ENCODE measurements at regions not wholly inside any gene's neighbourhood (a gene's known extent, or its start where the extent isn't known, plus 50 kb on each side); places are given as distances from the start of the nearest gene placed in this dataset.

DNA sequence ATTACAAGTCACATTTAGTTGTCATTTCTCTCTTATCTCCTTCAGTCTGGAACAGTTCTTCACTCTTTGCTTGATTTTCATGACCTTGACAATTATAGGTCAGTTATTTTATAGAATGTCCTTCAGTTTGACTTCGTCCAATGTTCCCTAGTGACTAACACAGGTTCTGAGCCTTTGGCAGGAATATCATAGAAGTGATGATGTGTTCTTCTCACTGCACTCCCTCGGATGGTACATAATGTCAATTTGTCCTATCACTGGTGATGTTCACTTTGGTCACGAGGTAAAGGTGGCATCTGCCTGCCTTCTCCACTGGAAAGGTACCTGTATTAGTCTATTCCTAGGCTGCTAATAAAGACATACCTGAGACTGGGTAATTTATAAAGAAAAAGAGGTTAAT, 126.0 kb upstream of the PTPN3 start:
- H3K4me1 ChIP-seq, result no peaks in the 10 kb centered on the region
- H3K4me3 ChIP-seq, result no peak overlapping the region
- 65 to 83% (median 69%) methylated on average over 3 of the region's 3 CpGs for WGBS, 5 donors
- no peak for DNase-seq
- no peaks in the 10 kb centered on the region for H3K36me3 ChIP-seq
- H3K27me3 ChIP-seq (replicated peaks in 1 of 7), result peaks cover 0 to 10% (median 0%) of the 10 kb centered on the region in 7 donors
- peaks cover 0 to 4% (median 0%) of the 10 kb centered on the region in 8 donors for H3K9me3 ChIP-seq
- no peak overlapping the region for H3K27ac ChIP-seq
- TF ChIP-seq CTCF (IDR thresholded peaks at IDR 0.05 in 8 of 11, conservative IDR thresholded peaks at IDR 0.05 in 3 of 11) (no peak), POLR2A (IDR thresholded peaks at IDR 0.05) (no peak), POLR2AphosphoS5 (IDR thresholded peaks at IDR 0.05) (no peak)
- intact Hi-C loops (cut with DNase I; ENCODE audit: low total_unique reads), result no loop called here

DNA sequence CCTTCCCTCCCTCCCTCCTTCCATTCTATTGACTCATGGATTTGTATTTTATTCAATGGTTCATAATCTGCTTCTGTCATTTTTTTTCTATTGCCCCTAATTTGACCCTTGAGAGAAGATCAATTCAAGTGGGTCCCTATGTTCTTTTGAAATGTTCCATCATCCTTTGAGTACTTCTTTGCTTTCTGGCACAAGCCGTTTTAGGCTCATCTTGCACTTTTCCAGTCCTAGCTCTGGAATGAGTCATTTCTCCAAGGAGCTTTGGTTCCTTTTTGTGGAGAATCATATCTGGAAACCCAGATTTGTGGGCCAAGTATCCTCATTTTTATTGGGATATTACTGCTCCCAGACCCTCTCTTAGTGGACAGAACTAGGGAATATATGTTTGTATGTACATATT, 126.8 kb upstream of the PTPN3 start:
- 24 to 88% (median 65%) methylated on average over 1 of the region's 1 CpG for WGBS, 5 donors
- Histone ChIP-seq H3K4me3 (no peak overlapping the region), H3K27ac (no peak overlapping the region), H3K4me1 (no peaks in the 10 kb centered on the region), H3K27me3 (replicated peaks in 1 of 7) (peaks cover 0 to 15% (median 0%) of the 10 kb centered on the region in 7 donors), H3K36me3 (no peaks in the 10 kb centered on the region), H3K9me3 (peaks cover 0 to 4% (median 0%) of the 10 kb centered on the region in 8 donors)
- TF ChIP-seq CTCF (IDR thresholded peaks at IDR 0.05 in 8 of 11, conservative IDR thresholded peaks at IDR 0.05 in 3 of 11) (no peak), POLR2AphosphoS5 (IDR thresholded peaks at IDR 0.05) (no peak), POLR2A (IDR thresholded peaks at IDR 0.05) (no peak)
- DNase-seq, result no peak
- intact Hi-C loops (cut with DNase I; ENCODE audit: low total_unique reads), result no loop called here

DNA sequence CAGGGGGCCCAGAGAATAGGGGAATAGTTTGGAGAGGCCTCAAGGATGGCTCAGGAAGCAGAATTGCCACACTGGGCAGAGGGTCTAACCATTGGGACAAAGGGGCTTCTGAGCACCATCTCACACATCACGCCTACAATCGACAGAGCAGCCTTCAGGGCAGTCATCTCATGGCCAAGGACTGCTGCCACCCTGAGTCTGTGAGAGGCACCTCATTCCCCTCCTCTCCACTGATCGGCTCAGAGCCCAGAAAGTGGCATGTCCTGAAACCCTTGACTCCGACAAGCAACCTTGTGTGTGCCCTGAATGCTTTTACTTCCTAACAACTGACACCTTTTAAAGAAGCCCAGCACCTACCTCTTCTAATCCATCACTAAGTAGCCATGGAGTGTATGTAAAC, 128.9 kb upstream of the PTPN3 start:
- intact Hi-C loops (cut with DNase I; ENCODE audit: low total_unique reads), result no loop called here
- DNase-seq, result no peak
- H3K9me3 ChIP-seq, result peaks cover 0 to 7% (median 0%) of the 10 kb centered on the region in 8 donors
- H3K27me3 ChIP-seq (replicated peaks in 1 of 7), result peaks cover 0 to 15% (median 0%) of the 10 kb centered on the region in 7 donors
- WGBS, 5 donors, result 68 to 82% (median 76%) methylated on average over 4 of the region's 4 CpGs
- no peaks in the 10 kb centered on the region for H3K36me3 ChIP-seq
- H3K27ac ChIP-seq, result no peak overlapping the region
- no peak for TF ChIP-seq POLR2A (IDR thresholded peaks at IDR 0.05)
- TF ChIP-seq CTCF (IDR thresholded peaks at IDR 0.05 in 8 of 11, conservative IDR thresholded peaks at IDR 0.05 in 3 of 11), result no peak
- no peak for TF ChIP-seq POLR2AphosphoS5 (IDR thresholded peaks at IDR 0.05)
- H3K4me3 ChIP-seq, result no peak overlapping the region
- no peaks in the 10 kb centered on the region for H3K4me1 ChIP-seq

- intact Hi-C loops (cut with DNase I; ENCODE audit: low total_unique reads), result no loop called here
- Histone ChIP-seq H3K4me1 (no peaks in the 10 kb centered on the region), H3K27me3 (replicated peaks in 1 of 7) (peaks cover 0 to 15% (median 0%) of the 10 kb centered on the region in 7 donors), H3K4me3 (no peak overlapping the region), H3K27ac (no peak overlapping the region), H3K9me3 (peaks cover 0 to 5% (median 0%) of the 10 kb centered on the region in 8 donors), H3K36me3 (no peaks in the 10 kb centered on the region)
- no peak for TF ChIP-seq CTCF (IDR thresholded peaks at IDR 0.05 in 8 of 11, conservative IDR thresholded peaks at IDR 0.05 in 3 of 11)
- no peak for TF ChIP-seq POLR2A (IDR thresholded peaks at IDR 0.05)
- no peak for TF ChIP-seq POLR2AphosphoS5 (IDR thresholded peaks at IDR 0.05)
- WGBS, 5 donors, result 38 to 61% (median 49%) methylated on average over 1 of the region's 1 CpG
- no peak for DNase-seq
Measured at GRCh38 chr9:109629615-109630014, 131.5 kb upstream of the PTPN3 start.

All from spleen (tissue), 11 donors.